A673 (cell line): ENCODE measurements at regions not wholly inside any gene's neighbourhood (a gene's known extent, or its start where the extent isn't known, plus 50 kb on each side); places are given as distances from the start of the nearest gene placed in this dataset.
"Not testable (repeated sequence)": the region's sequence is repeated elsewhere in the genome, so short reads cannot be mapped to it uniquely, and the experiment has no call there.

Source experiments
- BruUV-seq: library from RNA; stranded (reverse); fragments of 400-500 nt; replicated peaks from 2 replicates; lab custom pipeline; 2021; lab: Mats Ljungman, UMichigan
- CTCF ChIA-PET: fragments of 300-600 bp; sonication (Branson Sonifier 250); formaldehyde crosslinking; loops from one replicate; lab custom pipeline; 2022; ENCODE audit warnings: antibody characterized with exemption; lab: Charles Lee
- POLR2A ChIA-PET: fragments of 300-600 bp; sonication (Branson Sonifier 250); formaldehyde crosslinking; loops from one replicate; lab custom pipeline; 2022; ENCODE audit warnings: antibody characterized with exemption; ENCODE audit not compliant: low non-redundant PET; lab: Charles Lee
- DNase-seq: peaks from one replicate; pipeline ENCODE4 v3.0.0-alpha.2; 2015; ENCODE audit warnings: low spot score
- H3K27ac ChIP-seq: fragments of 200-600 bp; sonication (generic); 2 replicates; pipeline ENCODE4 v1.5.1; 2016; ENCODE audit warnings: mixed run types, low read depth, mild to moderate bottlenecking, mixed read lengths, antibody characterized with exemption, low read length; ENCODE audit not compliant: poor library complexity, severe bottlenecking
- H3K27me3 ChIP-seq: fragments of 200-600 bp; sonication (generic); replicated peaks from 2 replicates; pipeline ENCODE4 v1.6.1; 2017; ENCODE audit warnings: mixed run types, low read depth, mild to moderate bottlenecking, mixed read lengths, antibody characterized with exemption, low read length; ENCODE audit not compliant: insufficient read depth, poor library complexity
- H3K36me3 ChIP-seq: fragments of 200-600 bp; sonication (generic); 2 replicates; pipeline ENCODE4 v1.6.1; 2016; ENCODE audit warnings: mixed run types, mild to moderate bottlenecking, mixed read lengths, antibody characterized with exemption, low read length; ENCODE audit not compliant: insufficient read depth, poor library complexity, severe bottlenecking
- H3K4me1 ChIP-seq: fragments of 200-600 bp; sonication (generic); 2 replicates; pipeline ENCODE4 v1.6.1; 2017; ENCODE audit warnings: mixed run types, mild to moderate bottlenecking, mixed read lengths, antibody characterized with exemption, low read length; ENCODE audit not compliant: insufficient read depth, poor library complexity, severe bottlenecking
- H3K4me3 ChIP-seq: fragments of 200-600 bp; sonication (generic); 2 replicates; pipeline ENCODE4 v1.5.1; 2016; ENCODE audit warnings: low read depth, mixed run types, mild to moderate bottlenecking, mixed read lengths, low read length; ENCODE audit not compliant: poor library complexity, severe bottlenecking
- H3K9me3 ChIP-seq: fragments of 200-600 bp; sonication (generic); 2 replicates; pipeline ENCODE4 v1.6.1; 2016; ENCODE audit warnings: mixed run types, low read depth, mild to moderate bottlenecking, mixed read lengths, antibody characterized with exemption, low read length; ENCODE audit not compliant: poor library complexity, severe bottlenecking
- CTCF ChIP-seq: fragments of 300-800, 200-600 bp; sonication (generic); conservative IDR thresholded peaks from 2 replicates; pipeline ENCODE4 v1.5.1; 2017; ENCODE audit warnings: low read depth, mild to moderate bottlenecking, antibody characterized with exemption, low read length, moderate library complexity, mixed read lengths
- EZH2 ChIP-seq: fragments of 200-600 bp; sonication (generic); IDR thresholded peaks from 2 replicates; pipeline ENCODE4 v1.6.1; 2017; ENCODE audit warnings: borderline replicate concordance, low read depth, mild to moderate bottlenecking, mixed read lengths, antibody characterized with exemption, low read length; ENCODE audit not compliant: poor library complexity, severe bottlenecking
- intact Hi-C: fragments of 100-400 bp; cut with micrococcal nuclease; formaldehyde crosslinking; loops from one replicate; pipeline ENCODE4 v1.10.0; 2022; ENCODE audit not compliant: unreplicated experiment

- H3K27me3 ChIP-seq = no peaks in the 10 kb centered on the region
- POLR2A ChIA-PET = no interaction called here
- TF ChIP-seq EZH2 = no peak
- TF ChIP-seq CTCF = peak; percentile 84
- CTCF ChIA-PET = interaction anchor here (0.6 kb wide), 1 partner anchor 403 kb away, joined by 4 read pairs; no protein-coding TSS in a partner anchor
- intact Hi-C loops = loop anchor here (1.0 to 5.0 kb wide), 2 partner anchors 403 to 534 kb away; no protein-coding TSS in a partner anchor
- DNase-seq = peak; percentile 61
- H3K4me1 ChIP-seq = no peaks in the 10 kb centered on the region
- no peaks in the 10 kb centered on the region for H3K9me3 ChIP-seq
- no peak overlapping the region for H3K27ac ChIP-seq
- BruUV-seq = no TSS peak
- H3K4me3 ChIP-seq = no peak overlapping the region
- no peaks in the 10 kb centered on the region for H3K36me3 ChIP-seq
Observed at GRCh38 chrX:27186671-27187070, 276.5 kb downstream of the PPP4R3C start.

- Histone ChIP-seq H3K9me3 (no peaks in the 10 kb centered on the region), H3K27ac (no peak overlapping the region), H3K36me3 (no peaks in the 10 kb centered on the region), H3K4me3 (no peak overlapping the region), H3K27me3 (no peaks in the 10 kb centered on the region), H3K4me1 (no peaks in the 10 kb centered on the region)
- intact Hi-C loops = no loop called here
- ChIA-PET POLR2A (no interaction called here), CTCF (no interaction called here)
- TF ChIP-seq EZH2 (no peak), CTCF (no peak)
- BruUV-seq = no TSS peak
- DNase-seq = no peak
Observed at GRCh38 chrX:27163236-27163635, 299.9 kb downstream of the PPP4R3C start.

- no peak for DNase-seq
- ChIA-PET POLR2A (no interaction called here), CTCF (no interaction called here)
- no peaks in the 10 kb centered on the region for H3K27me3 ChIP-seq
- no peak for TF ChIP-seq EZH2
- TF ChIP-seq CTCF = no peak
- intact Hi-C loops = no loop called here
- H3K4me3 ChIP-seq = no peak overlapping the region
- H3K4me1 ChIP-seq = no peaks in the 10 kb centered on the region
- no peaks in the 10 kb centered on the region for H3K9me3 ChIP-seq
- H3K36me3 ChIP-seq = no peaks in the 10 kb centered on the region
- no peak overlapping the region for H3K27ac ChIP-seq
- BruUV-seq = no TSS peak
Observed at GRCh38 chrX:27162496-27162895, 300.6 kb downstream of the PPP4R3C start.

- H3K9me3 ChIP-seq, CTCF ChIA-PET, H3K4me1 ChIP-seq, H3K27me3 ChIP-seq, DNase-seq, POLR2A ChIA-PET, BruUV-seq, H3K36me3 ChIP-seq, H3K27ac ChIP-seq, intact Hi-C loops, H3K4me3 ChIP-seq: not testable (repeated sequence)
Observed at GRCh38 chrX:27156921-27157320, 306.2 kb downstream of the PPP4R3C start.
